ENCODE measurements at regions not wholly inside any gene's neighbourhood (a gene's known extent, or its start where the extent isn't known, plus 50 kb on each side); places are given as distances from the start of the nearest gene placed in this dataset.

DNA sequence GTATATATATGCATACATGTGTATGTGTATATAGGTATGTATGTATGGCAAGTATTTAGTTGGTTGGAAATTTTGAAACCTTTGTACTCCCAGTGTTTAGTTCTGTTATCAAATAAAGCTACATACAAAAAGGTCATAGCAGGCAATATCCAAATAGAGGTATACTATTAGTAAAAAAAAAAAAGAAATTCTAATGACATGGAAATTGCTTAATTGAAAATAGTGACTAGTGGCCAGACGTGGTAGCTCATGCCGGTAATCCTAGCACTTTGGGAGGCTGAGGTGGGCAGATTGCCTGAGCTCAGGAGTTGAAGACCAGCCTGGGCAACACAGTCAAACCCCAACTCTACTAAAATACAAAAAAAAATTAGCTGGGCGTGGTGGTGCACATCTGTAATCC is 351.6 kb upstream of the NR5A2 start:
- Histone ChIP-seq H3K27ac (no peak overlapping the region), H3K27me3 (no peaks in the 10 kb centered on the region), H3K9me3 (no peaks in the 10 kb centered on the region), H3K4me3 (no peak overlapping the region), H3K9ac (ENCODE audit: low read depth in 2 of 2, low read length in 2 of 2) (no peak overlapping the region), H3K4me1 (no peaks in the 10 kb centered on the region), H3K36me3 (no peaks in the 10 kb centered on the region)
- intact Hi-C loops (cut with DNase I): no loop called here
- TF ChIP-seq, protein P1, sequence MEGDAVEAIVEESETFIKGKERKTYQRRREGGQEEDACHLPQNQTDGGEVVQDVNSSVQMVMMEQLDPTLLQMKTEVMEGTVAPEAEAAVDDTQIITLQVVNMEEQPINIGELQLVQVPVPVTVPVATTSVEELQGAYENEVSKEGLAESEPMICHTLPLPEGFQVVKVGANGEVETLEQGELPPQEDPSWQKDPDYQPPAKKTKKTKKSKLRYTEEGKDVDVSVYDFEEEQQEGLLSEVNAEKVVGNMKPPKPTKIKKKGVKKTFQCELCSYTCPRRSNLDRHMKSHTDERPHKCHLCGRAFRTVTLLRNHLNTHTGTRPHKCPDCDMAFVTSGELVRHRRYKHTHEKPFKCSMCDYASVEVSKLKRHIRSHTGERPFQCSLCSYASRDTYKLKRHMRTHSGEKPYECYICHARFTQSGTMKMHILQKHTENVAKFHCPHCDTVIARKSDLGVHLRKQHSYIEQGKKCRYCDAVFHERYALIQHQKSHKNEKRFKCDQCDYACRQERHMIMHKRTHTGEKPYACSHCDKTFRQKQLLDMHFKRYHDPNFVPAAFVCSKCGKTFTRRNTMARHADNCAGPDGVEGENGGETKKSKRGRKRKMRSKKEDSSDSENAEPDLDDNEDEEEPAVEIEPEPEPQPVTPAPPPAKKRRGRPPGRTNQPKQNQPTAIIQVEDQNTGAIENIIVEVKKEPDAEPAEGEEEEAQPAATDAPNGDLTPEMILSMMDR (IDR thresholded peaks at IDR 0.05): no peak
- DNase-seq: no peak

DNA sequence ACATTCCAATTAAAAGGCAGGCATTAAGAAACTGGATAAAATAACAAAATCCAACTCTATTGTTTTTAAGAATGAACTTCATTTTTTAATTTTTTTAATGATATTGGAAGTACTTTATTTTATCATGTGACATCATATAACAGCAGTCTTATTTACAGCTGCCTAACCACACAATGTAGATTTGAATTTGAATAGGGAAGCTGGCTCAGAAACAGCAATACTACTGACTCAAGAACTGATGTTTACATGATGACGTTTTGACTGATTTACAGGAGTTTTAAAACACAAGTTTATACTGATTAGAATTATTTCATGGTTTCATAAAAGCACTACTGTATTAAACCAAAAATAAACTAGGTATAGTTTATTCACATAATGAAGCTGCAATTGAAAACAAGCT is 348.7 kb upstream of the NR5A2 start:
- Histone ChIP-seq H3K36me3 (no peaks in the 10 kb centered on the region), H3K4me1 (no peaks in the 10 kb centered on the region)

DNA sequence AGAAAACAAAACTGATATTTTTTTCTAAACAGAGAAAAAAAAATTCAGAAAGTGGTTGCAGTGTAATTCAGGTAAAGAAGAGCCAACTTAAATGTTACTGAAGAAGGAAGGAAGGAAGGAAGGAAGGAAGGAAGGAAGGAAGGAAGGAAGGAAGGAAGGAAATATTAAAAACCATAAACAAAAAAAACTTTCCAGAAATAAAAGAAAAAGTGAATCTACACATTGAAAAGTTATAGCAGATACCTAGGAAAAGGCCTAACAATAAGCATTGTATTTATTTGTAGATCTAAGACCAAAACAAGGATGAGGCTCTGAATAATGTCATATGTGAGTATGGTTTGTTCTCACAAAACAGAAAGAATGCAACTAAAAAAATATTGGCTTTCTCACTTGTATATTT is 345.4 kb upstream of the NR5A2 start:
- no peak overlapping the region for H3K4me3 ChIP-seq
- no peaks in the 10 kb centered on the region for H3K27me3 ChIP-seq
- no peaks in the 10 kb centered on the region for H3K36me3 ChIP-seq
- H3K9ac ChIP-seq (ENCODE audit: low read depth in 2 of 2, low read length in 2 of 2): no peak overlapping the region
- TF ChIP-seq, protein P1 (IDR thresholded peaks at IDR 0.05): no peak
- intact Hi-C loops (cut with DNase I): loop anchor here (5.0 to 10.0 kb wide), 2 partner anchors 623 to 825 kb away; no protein-coding TSS in a partner anchor
- H3K4me1 ChIP-seq: no peaks in the 10 kb centered on the region
- H3K27ac ChIP-seq: no peak overlapping the region
- no peaks in the 10 kb centered on the region for H3K9me3 ChIP-seq
- DNase-seq: no peak

More for the DNA sequence above, 348.7 kb upstream of the NR5A2 start:
- TF ChIP-seq, protein P1 (IDR thresholded peaks at IDR 0.05): no peak
- intact Hi-C loops (cut with DNase I): no loop called here
- no peak overlapping the region for H3K4me3 ChIP-seq
- no peak overlapping the region for H3K27ac ChIP-seq
- no peaks in the 10 kb centered on the region for H3K27me3 ChIP-seq
- H3K9me3 ChIP-seq: no peaks in the 10 kb centered on the region
- no peak overlapping the region for H3K9ac ChIP-seq (ENCODE audit: low read depth in 2 of 2, low read length in 2 of 2)
- DNase-seq: no peak

DNA sequence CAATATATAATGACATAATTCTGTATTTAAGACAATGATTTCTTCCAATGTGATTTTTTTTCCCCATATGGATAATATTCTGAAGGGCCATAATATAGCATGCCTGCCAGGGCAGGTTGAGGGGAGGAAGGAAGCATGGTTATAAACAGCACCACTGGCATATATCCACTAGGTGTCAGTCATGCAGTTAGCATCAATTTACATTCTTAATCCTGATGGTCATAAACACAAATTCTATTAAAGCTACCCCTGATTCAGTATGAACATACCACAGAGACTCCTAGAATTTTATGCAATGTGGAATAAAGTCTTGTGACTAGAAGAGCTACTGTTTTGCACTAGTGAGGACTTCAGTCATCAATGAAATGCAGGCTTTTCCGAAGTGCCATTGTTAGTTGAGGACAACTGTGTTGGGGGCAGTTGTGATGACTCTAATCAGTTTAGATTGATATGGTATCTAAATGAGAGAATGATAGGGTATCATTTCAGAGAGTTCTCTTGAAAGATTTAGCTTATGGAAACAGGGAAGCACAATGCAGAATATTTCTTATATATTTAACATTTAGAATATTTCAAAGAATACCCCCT is 342.7 kb upstream of the NR5A2 start:
- Histone ChIP-seq H3K36me3 (no peaks in the 10 kb centered on the region), H3K4me1 (no peaks in the 10 kb centered on the region), H3K9ac (ENCODE audit: low read depth in 2 of 2, low read length in 2 of 2) (no peak overlapping the region), H3K27me3 (no peaks in the 10 kb centered on the region), H3K9me3 (no peaks in the 10 kb centered on the region), H3K4me3 (no peak overlapping the region), H3K27ac (no peak overlapping the region)
- peak; percentile 36 for DNase-seq
- intact Hi-C loops (cut with DNase I): loop anchor here (5.0 to 10.0 kb wide), 2 partner anchors 620 to 823 kb away; no protein-coding TSS in a partner anchor
- TF ChIP-seq, protein P1 (IDR thresholded peaks at IDR 0.05): peak; percentile 74

DNA sequence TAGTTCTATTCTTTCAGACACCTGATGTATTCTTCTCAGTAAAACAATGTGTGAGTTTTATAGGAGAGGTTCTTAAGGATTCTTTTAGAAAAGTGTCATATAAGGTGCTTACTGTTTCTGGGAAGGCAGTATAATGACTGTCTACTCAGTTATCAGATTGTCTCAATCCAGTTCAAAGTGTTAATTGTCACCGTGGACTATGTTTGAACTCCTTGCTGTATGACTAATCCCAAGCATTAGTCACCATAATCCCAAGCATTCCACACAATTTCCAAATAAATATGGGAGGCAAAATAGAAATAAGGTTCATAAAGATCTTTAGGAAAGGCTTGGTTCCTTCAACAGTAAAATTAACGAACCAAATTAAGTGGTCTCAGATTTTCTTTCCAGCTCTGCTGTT is 342.1 kb upstream of the NR5A2 start:
- Histone ChIP-seq H3K36me3 (no peaks in the 10 kb centered on the region), H3K4me3 (no peak overlapping the region), H3K27me3 (no peaks in the 10 kb centered on the region), H3K4me1 (no peaks in the 10 kb centered on the region), H3K9me3 (no peaks in the 10 kb centered on the region), H3K9ac (ENCODE audit: low read depth in 2 of 2, low read length in 2 of 2) (no peak overlapping the region), H3K27ac (no peak overlapping the region)
- no peak for DNase-seq
- intact Hi-C loops (cut with DNase I): loop anchor here (10.0 kb wide), 1 partner anchor 619 kb away; no protein-coding TSS in a partner anchor
- TF ChIP-seq, protein P1 (IDR thresholded peaks at IDR 0.05): no peak

Measured in colonic mucosa (tissue), 4 donors.